ENCODE measurements at regions not wholly inside any gene's neighbourhood (a gene's known extent, or its start where the extent isn't known, plus 50 kb on each side); places are given as distances from the start of the nearest gene placed in this dataset.

DNA sequence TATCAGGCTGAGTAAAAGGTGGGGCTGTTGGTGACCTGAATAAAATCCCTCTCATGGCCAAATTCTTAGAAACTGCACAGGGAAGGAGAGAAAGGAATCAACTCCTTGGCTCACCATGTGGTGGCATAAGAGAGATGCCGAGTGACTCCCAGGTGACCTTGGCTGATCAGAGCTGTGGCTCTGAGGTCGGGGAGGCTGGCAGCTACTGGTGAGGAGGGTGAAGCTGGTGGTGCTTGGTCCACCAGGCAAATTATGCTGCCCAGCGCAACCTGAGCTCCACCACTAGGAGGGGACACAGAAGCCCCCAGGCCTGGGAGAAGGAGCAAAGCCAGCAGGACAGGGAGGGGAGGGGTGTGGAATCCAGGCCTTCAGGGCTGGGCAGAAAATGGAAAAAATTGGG is 111.2 kb upstream of the IL12B start:
- TF ChIP-seq GABPA (IDR thresholded peaks at IDR 0.05; ENCODE audit: low read depth) (no peak), SPI1 (IDR thresholded peaks at IDR 0.05; ENCODE audit: borderline replicate concordance, low read depth) (no peak), POLR2AphosphoS5 (IDR thresholded peaks at IDR 0.05; ENCODE audit: low read depth) (no peak)
- TF ChIP-seq, protein P1, sequence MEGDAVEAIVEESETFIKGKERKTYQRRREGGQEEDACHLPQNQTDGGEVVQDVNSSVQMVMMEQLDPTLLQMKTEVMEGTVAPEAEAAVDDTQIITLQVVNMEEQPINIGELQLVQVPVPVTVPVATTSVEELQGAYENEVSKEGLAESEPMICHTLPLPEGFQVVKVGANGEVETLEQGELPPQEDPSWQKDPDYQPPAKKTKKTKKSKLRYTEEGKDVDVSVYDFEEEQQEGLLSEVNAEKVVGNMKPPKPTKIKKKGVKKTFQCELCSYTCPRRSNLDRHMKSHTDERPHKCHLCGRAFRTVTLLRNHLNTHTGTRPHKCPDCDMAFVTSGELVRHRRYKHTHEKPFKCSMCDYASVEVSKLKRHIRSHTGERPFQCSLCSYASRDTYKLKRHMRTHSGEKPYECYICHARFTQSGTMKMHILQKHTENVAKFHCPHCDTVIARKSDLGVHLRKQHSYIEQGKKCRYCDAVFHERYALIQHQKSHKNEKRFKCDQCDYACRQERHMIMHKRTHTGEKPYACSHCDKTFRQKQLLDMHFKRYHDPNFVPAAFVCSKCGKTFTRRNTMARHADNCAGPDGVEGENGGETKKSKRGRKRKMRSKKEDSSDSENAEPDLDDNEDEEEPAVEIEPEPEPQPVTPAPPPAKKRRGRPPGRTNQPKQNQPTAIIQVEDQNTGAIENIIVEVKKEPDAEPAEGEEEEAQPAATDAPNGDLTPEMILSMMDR (IDR thresholded peaks at IDR 0.05; ENCODE audit: insufficient read depth, low read length) = no peak
- TF ChIP-seq, protein P2, sequence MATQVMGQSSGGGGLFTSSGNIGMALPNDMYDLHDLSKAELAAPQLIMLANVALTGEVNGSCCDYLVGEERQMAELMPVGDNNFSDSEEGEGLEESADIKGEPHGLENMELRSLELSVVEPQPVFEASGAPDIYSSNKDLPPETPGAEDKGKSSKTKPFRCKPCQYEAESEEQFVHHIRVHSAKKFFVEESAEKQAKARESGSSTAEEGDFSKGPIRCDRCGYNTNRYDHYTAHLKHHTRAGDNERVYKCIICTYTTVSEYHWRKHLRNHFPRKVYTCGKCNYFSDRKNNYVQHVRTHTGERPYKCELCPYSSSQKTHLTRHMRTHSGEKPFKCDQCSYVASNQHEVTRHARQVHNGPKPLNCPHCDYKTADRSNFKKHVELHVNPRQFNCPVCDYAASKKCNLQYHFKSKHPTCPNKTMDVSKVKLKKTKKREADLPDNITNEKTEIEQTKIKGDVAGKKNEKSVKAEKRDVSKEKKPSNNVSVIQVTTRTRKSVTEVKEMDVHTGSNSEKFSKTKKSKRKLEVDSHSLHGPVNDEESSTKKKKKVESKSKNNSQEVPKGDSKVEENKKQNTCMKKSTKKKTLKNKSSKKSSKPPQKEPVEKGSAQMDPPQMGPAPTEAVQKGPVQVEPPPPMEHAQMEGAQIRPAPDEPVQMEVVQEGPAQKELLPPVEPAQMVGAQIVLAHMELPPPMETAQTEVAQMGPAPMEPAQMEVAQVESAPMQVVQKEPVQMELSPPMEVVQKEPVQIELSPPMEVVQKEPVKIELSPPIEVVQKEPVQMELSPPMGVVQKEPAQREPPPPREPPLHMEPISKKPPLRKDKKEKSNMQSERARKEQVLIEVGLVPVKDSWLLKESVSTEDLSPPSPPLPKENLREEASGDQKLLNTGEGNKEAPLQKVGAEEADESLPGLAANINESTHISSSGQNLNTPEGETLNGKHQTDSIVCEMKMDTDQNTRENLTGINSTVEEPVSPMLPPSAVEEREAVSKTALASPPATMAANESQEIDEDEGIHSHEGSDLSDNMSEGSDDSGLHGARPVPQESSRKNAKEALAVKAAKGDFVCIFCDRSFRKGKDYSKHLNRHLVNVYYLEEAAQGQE (IDR thresholded peaks at IDR 0.05; ENCODE audit: insufficient replicate concordance, low read depth) = no peak
- DNase-seq (ENCODE audit: low read depth in 1 of 2, low spot score in 1 of 2) = no peak

DNA sequence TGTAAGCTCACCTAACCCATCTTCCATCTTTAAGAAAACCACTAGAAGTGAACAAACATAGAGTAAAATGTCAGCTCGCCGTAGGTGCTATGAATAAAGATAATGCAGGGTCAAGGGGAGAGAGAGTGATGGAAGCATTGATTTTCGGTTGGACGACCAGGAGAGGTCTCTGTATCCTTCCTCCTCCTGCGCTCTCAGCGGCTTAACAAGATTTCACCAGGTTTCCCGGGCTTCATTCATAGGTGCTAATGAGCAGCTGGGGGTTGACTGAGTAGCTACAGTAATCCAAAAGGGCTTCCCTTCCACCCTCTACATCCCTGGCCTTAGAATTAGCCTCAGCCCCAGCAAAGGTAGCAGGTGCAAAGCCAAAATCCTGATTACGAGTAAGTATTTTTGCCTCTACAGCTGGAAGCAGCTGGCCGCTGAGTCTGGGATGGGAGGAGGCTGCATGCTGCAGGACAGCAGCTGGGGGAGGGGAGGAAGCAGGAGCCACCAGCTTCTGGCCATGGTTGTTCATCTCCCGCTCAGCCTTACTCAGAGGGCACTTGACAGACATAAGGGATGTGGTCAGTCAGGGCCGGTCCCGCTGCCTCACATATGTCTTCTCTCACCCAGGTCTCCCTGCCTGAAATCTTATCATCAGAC is 112.0 kb upstream of the IL12B start:
- DNase-seq (ENCODE audit: low read depth in 1 of 2, low spot score in 1 of 2) = no peak
- no peak overlapping the region for H3K4me3 ChIP-seq (replicated peaks; ENCODE audit: insufficient read depth, low read length)
- H3K27me3 ChIP-seq (ENCODE audit: insufficient read depth, poor library complexity, severe bottlenecking) = no peaks in the 10 kb centered on the region
- H3K27ac ChIP-seq (replicated peaks) = no peak overlapping the region
- TF ChIP-seq, protein P2 (IDR thresholded peaks at IDR 0.05; ENCODE audit: insufficient replicate concordance, low read depth) = no peak
- TF ChIP-seq POLR2AphosphoS5 (IDR thresholded peaks at IDR 0.05; ENCODE audit: low read depth) (no peak), GABPA (IDR thresholded peaks at IDR 0.05; ENCODE audit: low read depth) (no peak), SPI1 (IDR thresholded peaks at IDR 0.05; ENCODE audit: borderline replicate concordance, low read depth) (no peak)
- TF ChIP-seq, protein P1 (IDR thresholded peaks at IDR 0.05; ENCODE audit: insufficient read depth, low read length) = no peak

More for the DNA sequence above, 111.2 kb upstream of the IL12B start:
- no peaks in the 10 kb centered on the region for H3K27me3 ChIP-seq (ENCODE audit: insufficient read depth, poor library complexity, severe bottlenecking)
- H3K4me3 ChIP-seq (replicated peaks; ENCODE audit: insufficient read depth, low read length) = no peak overlapping the region
- no peak overlapping the region for H3K27ac ChIP-seq (replicated peaks)

DNA sequence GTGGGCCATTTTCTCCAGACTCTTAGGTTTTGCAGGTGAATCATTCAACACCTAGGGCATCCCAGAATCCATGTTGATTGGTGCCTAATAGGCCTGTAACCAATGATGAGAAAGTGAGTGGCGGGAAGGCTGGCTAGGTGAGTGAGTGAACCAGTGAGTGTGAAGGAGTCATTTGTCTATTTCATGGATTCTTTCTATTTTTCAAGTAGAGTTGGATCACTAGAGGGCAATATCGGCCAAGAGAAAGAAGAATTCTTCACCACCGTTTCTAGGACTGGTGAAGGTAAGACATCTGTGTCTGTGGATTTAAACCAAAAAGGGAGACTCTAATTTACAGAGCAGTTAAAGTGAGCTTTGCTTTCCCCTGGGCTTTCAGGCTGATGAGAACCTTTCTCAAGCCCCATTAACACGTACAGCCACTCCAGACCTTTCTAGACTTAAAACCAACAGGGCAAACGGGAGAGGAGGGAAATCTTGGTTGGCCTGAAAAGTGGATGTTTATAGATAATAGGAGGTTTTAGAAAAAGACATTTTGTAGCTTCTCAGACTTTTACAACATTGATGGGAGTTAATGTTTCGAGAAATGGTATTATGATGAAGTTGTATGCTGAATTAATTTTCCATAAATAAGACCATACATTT is 114.3 kb upstream of the IL12B start:
- no peak overlapping the region for H3K27ac ChIP-seq (replicated peaks)
- TF ChIP-seq, protein P2 (IDR thresholded peaks at IDR 0.05; ENCODE audit: insufficient replicate concordance, low read depth) = no peak
- TF ChIP-seq GABPA (IDR thresholded peaks at IDR 0.05; ENCODE audit: low read depth) = no peak
- TF ChIP-seq POLR2AphosphoS5 (IDR thresholded peaks at IDR 0.05; ENCODE audit: low read depth) = no peak
- DNase-seq (ENCODE audit: low read depth in 1 of 2, low spot score in 1 of 2) = no peak
- H3K4me3 ChIP-seq (replicated peaks; ENCODE audit: insufficient read depth, low read length) = no peak overlapping the region
- H3K27me3 ChIP-seq (ENCODE audit: insufficient read depth, poor library complexity, severe bottlenecking) = no peaks in the 10 kb centered on the region
